Psoas muscle (tissue), 7 donors: ENCODE measurements at regions not wholly inside any gene's neighbourhood (a gene's known extent, or its start where the extent isn't known, plus 50 kb on each side); places are given as distances from the start of the nearest gene placed in this dataset.

Experiments
- ATAC-seq, 4 donors: fragments of 200-7000 bp; cut with Tn5 transposase; one replicate each; pipeline ENCODE4 v1.9.1; 2020; ENCODE audit warnings: moderate library complexity in 3 of 4, mild to moderate bottlenecking in 2 of 4
- DNase-seq, 2 donors: peaks; one replicate each; pipeline ENCODE4 v3.0.0-alpha.2; 2020
- H3K27ac ChIP-seq: fragments of 200-600 bp; one replicate; pipeline ENCODE4 v1.8.0; 2022
- H3K27me3 ChIP-seq, 3 donors: fragments of 200-600 bp in 1 of 3; one replicate each; pipeline versions ENCODE4 v1.6.1 to v1.8.0; 2013 to 2022; ENCODE audit warnings: low read length in 2 of 3, mild to moderate bottlenecking in 2 of 3, moderate library complexity in 1 of 3; ENCODE audit not compliant: insufficient read depth in 3 of 3
- H3K36me3 ChIP-seq, 2 donors: fragments of 200-600 bp in 1 of 2; one replicate each; pipeline versions ENCODE4 v1.6.1 to v1.8.0; 2013 to 2022; ENCODE audit warnings: low read depth in 1 of 2, mild to moderate bottlenecking in 1 of 2, moderate library complexity in 1 of 2; ENCODE audit not compliant: insufficient read depth in 1 of 2
- H3K4me1 ChIP-seq: fragments of 200-600 bp; one replicate; pipeline ENCODE4 v1.8.0; 2022
- H3K4me3 ChIP-seq: fragments of 200-600 bp; one replicate; pipeline ENCODE4 v1.8.0; 2022; ENCODE audit warnings: mild to moderate bottlenecking
- H3K9me3 ChIP-seq: fragments of 200-600 bp; one replicate; pipeline ENCODE4 v1.8.0; 2022
- WGBS, 3 donors: extraction: QIAGEN DNeasy Blood & Tissue Kit; methylation state at CpG; one replicate each; pipeline versions ENCODE4 v1.1.6 to v1.1.7; 2013; 5-methylcytosine and 5-hydroxymethylcytosine counted together
- intact Hi-C, 2 donors: fragments of 100-400 bp; cut with DNase I; formaldehyde crosslinking; loops; one replicate each; pipeline versions ENCODE4 v1.11.0 to v1.14.2; 2022
- TF ChIP-seq, protein P1 (sequence below): fragments of 200-600 bp; IDR thresholded peaks from one replicate; pipeline ENCODE4 v1.8.0; 2022; ENCODE audit warnings: antibody characterized with exemption
- donor health status: healthy with polysubstance abuse.
- donor health status: DM: no; HTN: no; CAD: no; lungs with moderate emphysema.
- donor health status: Bipolar disorder and iron deficiency.
- donor health status: healthy.
- donor health status: DM: yes; HTN: yes; CAD: no.
- donor health status: DM: no; HTN: no; CAD: no.
- donor health status: DM: yes; HTN: yes; CAD: no.

DNA sequence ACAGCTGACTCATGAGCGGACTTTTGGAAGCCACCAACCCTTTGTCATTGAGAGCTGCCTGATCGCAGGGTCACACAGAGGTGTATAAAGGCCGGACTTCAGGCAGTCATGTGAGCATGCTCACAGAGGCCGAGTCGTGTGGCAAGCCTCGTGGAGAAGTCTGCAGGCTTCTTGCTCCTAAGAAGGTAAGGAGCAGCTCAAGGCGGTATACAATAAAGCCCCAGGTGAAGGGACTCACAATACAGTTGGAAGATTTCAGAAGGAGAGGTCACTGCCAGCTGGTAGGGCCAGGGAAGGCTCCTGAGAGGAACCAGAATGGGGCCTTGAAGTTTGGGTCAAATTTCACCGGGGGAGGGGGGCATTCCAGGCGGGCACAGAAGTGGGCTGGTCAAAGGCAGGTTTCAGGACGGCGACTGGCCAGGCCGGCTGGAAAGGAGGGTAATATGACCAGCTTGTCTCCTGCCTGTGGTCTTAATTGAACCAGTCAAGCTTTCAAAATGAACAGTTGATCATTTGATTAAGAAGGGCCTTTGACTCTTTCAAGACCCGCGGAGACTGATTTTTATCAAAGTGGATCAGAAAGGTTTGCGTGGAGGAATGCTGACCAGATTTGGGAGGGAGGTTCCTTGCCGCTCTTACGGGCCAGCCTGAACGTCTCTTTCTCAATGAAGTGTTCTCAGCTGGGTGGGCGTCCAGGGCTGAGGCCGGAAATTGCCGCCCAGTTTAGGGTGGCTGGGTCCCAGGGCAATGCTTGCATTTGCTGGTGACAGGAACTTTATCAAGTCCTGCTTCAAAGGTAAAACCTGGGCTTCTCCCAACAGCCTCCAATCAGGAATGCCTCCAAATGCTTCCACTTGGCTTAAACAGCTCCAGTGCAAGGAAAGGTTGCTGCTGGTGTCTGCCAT, 178.6 kb downstream of the EMX2 start:
- intact Hi-C loops = no loop called here
- Histone ChIP-seq H3K27me3 (peaks cover 0 to 4% (median 0%) of the 10 kb centered on the region in 3 donors), H3K9me3 (no peaks in the 10 kb centered on the region), H3K4me3 (no peak overlapping the region), H3K27ac (no peak overlapping the region), H3K36me3 (no peaks in the 10 kb centered on the region), H3K4me1 (no peaks in the 10 kb centered on the region)
- no peak for DNase-seq
- 38 to 39% (median 38%) methylated on average over 21 of the region's 21 CpGs for WGBS, 3 donors
- peak in 3 of 4 donors; percentile 50 to 73 (median 51) for ATAC-seq
- TF ChIP-seq, protein P1, sequence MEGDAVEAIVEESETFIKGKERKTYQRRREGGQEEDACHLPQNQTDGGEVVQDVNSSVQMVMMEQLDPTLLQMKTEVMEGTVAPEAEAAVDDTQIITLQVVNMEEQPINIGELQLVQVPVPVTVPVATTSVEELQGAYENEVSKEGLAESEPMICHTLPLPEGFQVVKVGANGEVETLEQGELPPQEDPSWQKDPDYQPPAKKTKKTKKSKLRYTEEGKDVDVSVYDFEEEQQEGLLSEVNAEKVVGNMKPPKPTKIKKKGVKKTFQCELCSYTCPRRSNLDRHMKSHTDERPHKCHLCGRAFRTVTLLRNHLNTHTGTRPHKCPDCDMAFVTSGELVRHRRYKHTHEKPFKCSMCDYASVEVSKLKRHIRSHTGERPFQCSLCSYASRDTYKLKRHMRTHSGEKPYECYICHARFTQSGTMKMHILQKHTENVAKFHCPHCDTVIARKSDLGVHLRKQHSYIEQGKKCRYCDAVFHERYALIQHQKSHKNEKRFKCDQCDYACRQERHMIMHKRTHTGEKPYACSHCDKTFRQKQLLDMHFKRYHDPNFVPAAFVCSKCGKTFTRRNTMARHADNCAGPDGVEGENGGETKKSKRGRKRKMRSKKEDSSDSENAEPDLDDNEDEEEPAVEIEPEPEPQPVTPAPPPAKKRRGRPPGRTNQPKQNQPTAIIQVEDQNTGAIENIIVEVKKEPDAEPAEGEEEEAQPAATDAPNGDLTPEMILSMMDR = no peak

DNA sequence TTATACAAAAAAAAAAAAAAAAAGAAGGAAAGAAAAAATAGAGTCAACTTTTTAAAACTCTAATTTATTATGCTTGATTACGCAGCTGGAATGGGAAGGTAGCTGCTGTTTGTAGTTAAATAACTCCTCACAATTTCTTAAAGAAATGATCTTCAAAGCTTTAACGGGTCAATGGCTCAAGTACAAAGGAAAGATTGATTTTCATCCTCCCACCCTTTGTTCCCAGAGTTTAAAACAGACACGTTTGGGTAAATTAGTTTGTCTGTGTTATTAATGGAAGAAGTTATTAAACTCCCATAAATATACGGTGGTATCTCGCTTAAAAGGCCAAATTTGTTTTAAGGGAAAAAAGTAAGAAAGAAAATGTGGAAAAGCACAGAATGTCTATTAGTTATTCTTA, 179.3 kb downstream of the EMX2 start:
- DNase-seq (no peak), ATAC-seq (no peak)
- peaks cover 0 to 4% (median 0%) of the 10 kb centered on the region in 3 donors for H3K27me3 ChIP-seq
- H3K36me3 ChIP-seq = no peaks in the 10 kb centered on the region
- no peaks in the 10 kb centered on the region for H3K9me3 ChIP-seq
- intact Hi-C loops = no loop called here
- H3K27ac ChIP-seq = no peak overlapping the region
- no peak overlapping the region for H3K4me3 ChIP-seq
- no peaks in the 10 kb centered on the region for H3K4me1 ChIP-seq
- TF ChIP-seq, protein P1 = no peak
- WGBS, 3 donors = 77 to 80% (median 78%) methylated on average over 5 of the region's 5 CpGs

DNA sequence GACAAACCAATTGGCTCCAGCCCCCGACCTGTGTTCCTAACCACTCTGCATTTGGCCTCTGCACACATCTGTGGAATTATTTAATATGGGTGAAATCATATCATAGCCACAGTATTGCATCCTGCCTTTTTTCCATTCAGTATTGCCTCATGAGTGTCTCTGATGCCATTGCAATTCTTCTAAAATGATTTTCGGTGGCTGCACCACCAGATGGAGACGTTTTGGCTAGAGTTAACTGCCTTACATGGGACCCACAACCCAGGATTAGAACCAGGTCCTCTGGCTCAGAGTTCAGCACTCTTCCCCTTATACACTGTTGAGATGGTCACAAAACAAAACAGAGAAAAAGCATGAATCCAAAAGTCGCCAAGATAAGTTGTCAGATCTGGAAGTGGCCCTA, 180.8 kb downstream of the EMX2 start:
- no peak overlapping the region for H3K4me3 ChIP-seq
- H3K4me1 ChIP-seq = no peaks in the 10 kb centered on the region
- intact Hi-C loops = no loop called here
- ATAC-seq (no peak), DNase-seq (no peak)
- peaks cover 0 to 4% (median 0%) of the 10 kb centered on the region in 3 donors for H3K27me3 ChIP-seq
- H3K36me3 ChIP-seq = no peaks in the 10 kb centered on the region
- TF ChIP-seq, protein P1 = no peak
- 64 to 68% (median 66%) methylated on average over 4 of the region's 4 CpGs for whole genome bisulfite sequencing, 3 donors
- no peak overlapping the region for H3K27ac ChIP-seq
- no peaks in the 10 kb centered on the region for H3K9me3 ChIP-seq

DNA sequence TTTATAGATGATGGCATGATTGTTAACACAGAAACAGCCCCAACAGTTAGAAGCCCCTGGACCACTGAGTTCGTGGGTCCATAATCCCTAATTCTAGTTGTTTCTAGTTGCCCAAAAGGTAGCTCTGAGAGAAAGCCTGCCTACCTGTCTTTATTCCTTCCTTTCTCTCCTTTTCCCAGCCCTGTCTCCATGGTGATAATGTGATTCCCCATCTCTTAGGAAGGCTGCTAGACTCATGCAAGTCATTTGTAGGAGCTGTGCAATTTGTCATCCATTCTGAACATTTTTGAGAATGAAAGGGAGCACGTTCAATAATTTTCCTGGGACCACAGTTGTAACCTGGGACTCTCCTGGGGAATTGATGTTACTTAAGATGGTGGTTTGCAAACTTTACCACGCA, 183.4 kb downstream of the EMX2 start:
- Histone ChIP-seq H3K4me3 (no peak overlapping the region), H3K9me3 (no peaks in the 10 kb centered on the region), H3K4me1 (no peaks in the 10 kb centered on the region), H3K27me3 (peaks cover 0 to 4% (median 4%) of the 10 kb centered on the region in 3 donors), H3K36me3 (no peaks in the 10 kb centered on the region), H3K27ac (no peak overlapping the region)
- intact Hi-C loops = no loop called here
- ATAC-seq = no peak
- WGBS, 3 donors = 60 to 66% (median 60%) methylated on average over 3 of the region's 3 CpGs
- no peak for DNase-seq
- TF ChIP-seq, protein P1 = no peak
